NCI-H748 treated with DMSO at 0.1 percent for 48 hours (cell line): ENCODE measurements at regions not wholly inside any gene's neighbourhood (a gene's known extent, or its start where the extent isn't known, plus 50 kb on each side); places are given as distances from the start of the nearest gene placed in this dataset.

Experiments used
- DNase-seq: peaks from one replicate; lab custom pipeline; 2025; lab: John Stamatoyannopoulos, UW

- no peak for DNase-seq
Measured at GRCh38 chr10:8543361-8544056, 489.0 kb downstream of the GATA3 start.

- no peak for DNase-seq
Measured at GRCh38 chr10:8544057-8544380, 489.5 kb downstream of the GATA3 start.

- DNase-seq = no peak
Measured at GRCh38 chr10:8544500-8544899, 490.0 kb downstream of the GATA3 start.

GRCh38 chr10:8554574-8554973 is 500.1 kb downstream of the GATA3 start:
- no peak for DNase-seq

GRCh38 chr10:8556321-8556720 is 501.8 kb downstream of the GATA3 start:
- no peak for DNase-seq

GRCh38 chr10:8563478-8563877 is 509.0 kb downstream of the GATA3 start:
- no peak for DNase-seq

GRCh38 chr10:8566737-8567136 is 512.2 kb downstream of the GATA3 start:
- DNase-seq = no peak

GRCh38 chr10:8568401-8568800 is 513.9 kb downstream of the GATA3 start:
- DNase-seq = no peak

GRCh38 chr10:8575620-8576019 is 521.1 kb downstream of the GATA3 start:
- DNase-seq = no peak

GRCh38 chr10:8576281-8576680 is 521.8 kb downstream of the GATA3 start:
- DNase-seq = no peak

- no peak for DNase-seq
Measured at GRCh38 chr10:8576911-8577310, 522.4 kb downstream of the GATA3 start.

GRCh38 chr10:8577686-8578085 is 523.2 kb downstream of the GATA3 start:
- no peak for DNase-seq

- no peak for DNase-seq
Measured at GRCh38 chr10:8581521-8582225, 527.2 kb downstream of the GATA3 start.

- no peak for DNase-seq
Measured at GRCh38 chr10:8583096-8583495, 528.6 kb downstream of the GATA3 start.

- DNase-seq = no peak
Measured at GRCh38 chr10:8584666-8585065, 530.2 kb downstream of the GATA3 start.

- no peak for DNase-seq
Measured at GRCh38 chr10:8586504-8586903, 532.0 kb downstream of the GATA3 start.

- no peak for DNase-seq
Measured at GRCh38 chr10:8588135-8588534, 533.6 kb downstream of the GATA3 start.

GRCh38 chr10:8590518-8590917 is 536.0 kb downstream of the GATA3 start:
- DNase-seq = no peak

- DNase-seq = no peak
Measured at GRCh38 chr10:8591640-8592039, 537.2 kb downstream of the GATA3 start.

GRCh38 chr10:8594176-8594575 is 539.7 kb downstream of the GATA3 start:
- no peak for DNase-seq

GRCh38 chr10:8594711-8595110 is 540.2 kb downstream of the GATA3 start:
- no peak for DNase-seq

GRCh38 chr10:8595140-8595539 is 540.7 kb downstream of the GATA3 start:
- DNase-seq = no peak

GRCh38 chr10:8596929-8597472 is 542.5 kb downstream of the GATA3 start:
- no peak for DNase-seq

GRCh38 chr10:8600192-8600591 is 545.7 kb downstream of the GATA3 start:
- DNase-seq = no peak
